ENCODE measurements at regions not wholly inside any gene's neighbourhood (a gene's known extent, or its start where the extent isn't known, plus 50 kb on each side); places are given as distances from the start of the nearest gene placed in this dataset.
"Not testable (repeated sequence)": the region's sequence is repeated elsewhere in the genome, so short reads cannot be mapped to it uniquely, and the experiment has no call there.

- DNase-seq: no peak
These were observed 1711.5 kb upstream of the NUDT12 start for GRCh38 chr5:105274079-105274478.

DNA sequence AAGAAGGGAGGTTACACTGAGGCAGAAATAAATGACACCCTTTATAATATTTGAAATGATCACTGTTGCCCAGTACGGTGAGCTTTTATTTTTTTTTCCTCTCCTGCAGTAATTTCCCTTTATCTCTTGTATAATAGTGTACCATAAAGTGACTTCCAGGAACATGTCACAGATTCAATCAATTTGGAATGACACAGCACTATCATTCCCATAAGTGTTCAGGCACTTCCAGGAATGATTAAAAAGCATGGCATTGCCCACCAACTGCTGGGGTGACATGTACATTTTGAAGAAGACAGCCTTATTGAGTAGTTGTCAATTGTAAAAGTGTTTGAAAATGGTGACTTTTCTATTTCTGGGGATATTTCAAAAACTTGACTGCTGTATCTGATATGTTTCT, 1700.9 kb upstream of the NUDT12 start:
- DNase-seq: no peak

DNA sequence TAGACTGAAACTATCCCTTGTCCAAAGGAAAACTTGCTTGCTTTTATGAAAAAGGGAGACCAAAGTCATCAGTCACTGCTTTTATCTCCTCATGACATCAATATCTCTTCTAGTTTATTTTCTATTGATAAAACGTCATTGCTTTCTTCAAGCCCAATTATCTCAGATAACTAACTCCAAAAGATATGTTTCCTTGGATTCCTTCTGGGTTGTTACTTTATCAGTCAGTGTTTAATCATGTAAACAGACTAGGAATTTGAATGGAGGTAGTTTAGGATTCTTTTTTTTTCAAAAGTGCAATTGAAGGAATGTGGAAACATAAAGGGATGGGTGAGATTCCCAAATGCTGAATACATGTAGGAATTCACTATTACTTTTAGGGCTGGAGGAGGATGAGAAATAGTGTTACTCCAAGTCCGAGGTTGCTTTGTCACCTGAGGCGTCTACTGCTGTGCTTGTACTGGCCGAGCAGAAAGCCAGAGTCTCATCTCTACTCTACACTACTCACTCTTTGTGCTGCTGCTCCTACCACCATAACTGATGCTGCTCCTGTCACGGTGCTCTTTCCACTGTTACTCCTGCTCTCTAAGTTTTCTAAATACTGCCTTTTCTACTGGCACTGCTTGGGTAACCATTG, 1697.1 kb upstream of the NUDT12 start:
- no peak for DNase-seq

DNA sequence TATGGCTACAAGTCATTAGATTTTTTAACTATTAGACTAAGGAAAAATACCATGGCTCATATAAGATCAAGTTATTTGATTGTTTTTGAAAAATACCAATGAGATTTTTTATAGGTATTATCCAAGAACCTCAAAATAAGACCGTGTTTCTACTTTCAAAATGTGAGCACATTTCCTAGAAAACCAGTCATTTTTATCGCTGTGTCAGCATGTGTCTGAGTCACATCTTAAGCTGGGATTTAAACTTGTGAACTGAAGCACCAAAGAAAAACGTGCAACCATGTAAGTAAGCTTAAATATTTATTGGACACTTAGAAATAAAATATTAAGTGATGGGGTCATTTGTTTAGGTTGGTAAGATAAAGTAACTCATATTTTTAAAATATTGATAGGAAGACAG, 1676.0 kb upstream of the NUDT12 start:
- no peak for DNase-seq

GRCh38 chr5:105230516-105231157, 1668.0 kb upstream of the NUDT12 start:
- no peak for DNase-seq

- DNase-seq: no peak
These were observed 1655.4 kb upstream of the NUDT12 start for GRCh38 chr5:105218018-105218417.

DNA sequence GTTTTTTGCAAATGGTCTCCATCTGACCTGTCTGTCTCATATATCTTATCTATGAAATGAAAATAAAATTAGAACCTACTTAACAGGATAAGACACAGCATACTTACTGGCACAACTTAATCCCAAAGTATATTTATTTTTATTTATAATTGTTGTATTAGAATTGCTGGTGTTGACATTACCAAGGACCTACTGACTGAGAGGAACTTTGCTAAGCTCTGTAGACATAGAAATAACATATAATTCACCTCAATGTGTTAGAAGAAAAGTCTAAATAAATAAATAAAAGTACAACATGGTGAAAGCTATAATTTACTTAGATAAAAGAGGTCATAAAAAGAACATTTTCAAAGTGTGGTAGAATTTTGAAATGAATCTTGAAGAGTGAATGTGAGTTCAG, 1650.5 kb upstream of the NUDT12 start:
- DNase-seq: no peak

GRCh38 chr5:105207066-105207465, 1644.5 kb upstream of the NUDT12 start:
- no peak for DNase-seq

GRCh38 chr5:105197531-105197930, 1634.9 kb upstream of the NUDT12 start:
- no peak for DNase-seq

DNA sequence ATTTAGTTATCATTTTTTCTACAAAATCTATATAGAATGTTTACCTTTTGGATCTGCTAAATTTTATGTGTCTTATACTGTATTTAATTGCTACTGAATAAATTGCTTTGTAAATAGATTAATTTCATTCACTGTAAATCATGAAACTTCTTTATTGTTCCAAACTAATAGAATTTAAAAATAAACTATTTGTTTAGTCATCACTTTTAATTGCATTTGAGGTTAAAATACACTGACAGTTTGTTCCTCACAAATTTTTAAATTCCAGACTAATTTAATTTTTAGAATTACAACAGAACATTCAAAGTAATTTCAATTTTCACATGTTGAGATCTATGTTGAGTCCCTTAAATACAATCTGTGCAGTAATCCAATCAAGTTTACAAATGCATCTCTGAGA, 1633.2 kb upstream of the NUDT12 start:
- no peak for DNase-seq

- DNase-seq: no peak
These were observed 1610.3 kb upstream of the NUDT12 start for GRCh38 chr5:105172918-105173317.

GRCh38 chr5:105168806-105169205, 1606.2 kb upstream of the NUDT12 start:
- no peak for DNase-seq

- no peak for DNase-seq
These were observed 1604.5 kb upstream of the NUDT12 start for GRCh38 chr5:105167092-105167491.

GRCh38 chr5:105163547-105163946, 1601.0 kb upstream of the NUDT12 start:
- no peak for DNase-seq

DNA sequence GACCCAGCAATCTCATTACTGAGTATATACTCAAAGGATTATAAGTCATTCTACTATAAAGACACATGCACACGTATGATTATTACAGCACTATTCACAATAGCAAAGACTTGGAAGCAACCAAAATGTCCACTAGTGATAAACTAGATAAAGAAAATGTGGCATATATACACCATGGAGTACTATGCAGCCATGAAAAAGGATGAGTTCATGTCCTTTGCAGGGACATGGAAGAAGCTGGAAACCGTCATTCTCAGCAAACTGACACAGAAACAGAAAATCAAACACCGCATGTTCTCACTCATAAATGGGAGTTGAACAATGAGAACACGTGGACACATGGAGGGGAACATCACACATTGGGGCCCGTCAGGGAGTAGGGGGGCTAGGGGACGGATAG, 1600.0 kb upstream of the NUDT12 start:
- DNase-seq: not testable (repeated sequence)

GRCh38 chr5:105158526-105158925, 1595.9 kb upstream of the NUDT12 start:
- no peak for DNase-seq

DNA sequence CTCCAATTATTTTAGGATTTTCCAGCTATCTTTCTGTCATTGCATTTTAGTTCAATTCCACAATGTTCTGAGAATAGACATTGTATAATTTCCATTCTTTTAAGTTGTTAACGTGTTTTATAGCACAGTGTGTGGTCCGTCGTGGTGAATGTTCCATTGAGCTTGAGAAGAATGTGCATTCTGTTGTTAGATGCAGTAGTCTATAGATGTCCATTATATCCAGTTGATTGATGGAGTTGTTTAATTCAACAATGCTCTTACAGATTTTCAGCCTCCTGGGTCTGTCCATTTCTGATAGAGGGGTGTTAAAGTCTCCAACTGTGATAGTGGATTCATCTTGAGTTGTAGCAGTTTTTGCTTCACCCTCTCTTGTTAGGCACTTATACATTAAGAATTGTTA, 1587.7 kb upstream of the NUDT12 start:
- DNase-seq: no peak

DNA sequence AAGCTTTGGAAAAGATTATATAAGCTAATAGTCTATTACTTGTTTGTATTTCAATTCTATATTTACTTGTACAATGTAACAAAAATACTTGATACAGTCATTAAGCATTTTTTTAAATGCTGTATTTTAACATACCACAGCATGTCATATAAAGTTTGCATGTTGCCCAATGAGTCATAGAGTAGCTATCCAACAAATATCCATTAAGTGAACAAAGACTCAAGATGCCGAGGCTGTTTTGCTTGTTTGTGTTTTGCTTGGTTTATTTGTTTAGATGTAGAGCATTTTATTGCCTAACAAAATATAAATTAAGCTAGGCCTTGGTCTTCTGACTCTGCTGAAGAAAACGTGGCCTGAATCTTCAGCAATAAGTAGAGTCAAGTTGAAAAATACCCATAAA, 1584.3 kb upstream of the NUDT12 start:
- DNase-seq: no peak

DNA sequence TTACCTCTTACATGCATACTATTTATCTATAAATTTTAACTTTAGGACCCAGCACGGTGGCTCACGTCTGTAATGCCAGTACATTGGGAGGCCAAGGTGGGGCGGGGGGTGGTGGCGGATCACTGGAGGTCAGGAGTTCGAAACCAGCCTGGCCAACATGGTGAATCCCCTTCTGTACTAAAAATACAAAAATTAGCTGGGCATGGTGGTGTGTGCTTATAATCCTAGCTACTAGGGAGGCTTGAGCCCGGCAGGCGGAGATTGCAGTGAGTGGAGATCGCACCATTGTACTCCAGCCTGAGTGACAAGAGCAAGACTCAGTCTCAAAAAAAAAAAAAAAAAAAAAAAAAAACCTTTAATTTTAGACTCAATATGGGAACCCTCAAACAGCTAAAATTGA, 1582.6 kb upstream of the NUDT12 start:
- DNase-seq: no peak

DNA sequence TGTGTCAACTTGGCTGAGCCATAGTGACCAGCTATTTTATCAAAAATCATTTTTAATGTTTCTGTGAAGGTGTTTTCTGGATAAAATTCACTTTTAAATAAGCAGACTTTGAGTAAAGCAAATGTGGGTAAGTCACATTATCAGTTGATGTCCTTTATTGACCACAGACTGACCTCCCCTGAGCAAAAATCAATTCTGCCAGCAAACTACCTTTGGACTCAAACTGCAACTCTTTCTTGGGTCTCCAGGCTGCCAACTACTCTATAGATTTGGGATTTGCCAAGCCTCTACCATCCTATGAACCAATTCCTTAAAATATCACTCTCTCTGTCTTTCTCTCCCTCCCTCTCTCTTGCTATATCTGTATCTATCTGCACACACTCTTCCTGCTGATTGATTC, 1571.7 kb upstream of the NUDT12 start:
- DNase-seq: no peak

DNA sequence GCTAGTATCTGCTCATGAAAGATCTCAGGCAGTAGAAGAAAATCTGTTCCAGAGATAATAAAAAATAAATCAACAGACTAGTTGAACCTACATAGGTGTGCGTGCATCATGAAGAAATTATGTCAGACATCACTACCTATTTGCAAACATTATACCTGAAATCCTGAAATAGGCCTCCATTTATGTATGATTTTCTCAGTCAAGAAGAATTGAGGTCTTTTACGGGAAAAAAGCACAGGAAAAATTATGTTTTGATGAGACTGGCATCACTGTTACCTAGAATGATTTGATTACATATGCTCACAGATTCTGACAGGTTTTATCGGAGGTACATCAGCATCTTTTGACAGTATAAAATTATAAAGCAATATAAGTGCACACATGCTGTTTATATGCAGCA, 1570.5 kb upstream of the NUDT12 start:
- no peak for DNase-seq

DNA sequence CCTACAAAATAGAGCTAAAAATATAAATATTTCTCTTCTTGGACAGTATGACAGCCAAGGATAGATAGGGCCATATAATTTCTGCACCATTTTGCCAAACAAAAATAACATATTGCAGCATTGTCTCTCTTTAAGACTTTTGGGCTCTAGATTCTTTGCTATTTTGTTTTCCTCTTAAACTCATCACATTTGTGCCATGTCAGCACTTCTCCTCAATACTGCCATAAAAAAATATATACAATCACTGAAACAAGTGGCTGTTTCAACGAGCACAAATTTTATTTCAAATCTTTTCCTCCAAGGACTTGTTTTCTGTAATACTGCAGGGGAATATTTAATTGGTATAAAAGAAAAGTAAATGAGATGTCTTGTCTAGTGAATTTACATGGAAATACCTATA, 1570.0 kb upstream of the NUDT12 start:
- no peak for DNase-seq

DNA sequence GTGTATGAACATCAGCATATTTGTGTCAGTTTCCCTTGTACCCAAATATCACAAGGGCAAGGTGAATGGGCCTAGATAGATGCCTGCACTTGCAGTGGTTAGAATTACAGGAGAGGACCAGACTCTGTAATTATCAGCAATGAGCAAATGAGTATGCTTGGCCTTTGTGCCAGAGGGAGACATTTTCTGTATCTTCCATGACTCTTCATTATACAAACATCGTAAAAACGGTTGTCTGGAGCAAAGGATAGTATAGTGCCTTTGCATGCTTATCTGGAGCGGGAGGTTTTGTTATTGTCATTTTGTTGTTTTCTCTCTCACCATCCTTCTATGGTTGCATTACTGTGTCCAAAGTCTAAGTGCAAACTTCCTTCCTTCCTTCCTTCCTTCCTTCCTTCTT, 1568.5 kb upstream of the NUDT12 start:
- no peak for DNase-seq

- DNase-seq: no peak
These were observed 1539.0 kb upstream of the NUDT12 start for GRCh38 chr5:105101577-105101976.

DNA sequence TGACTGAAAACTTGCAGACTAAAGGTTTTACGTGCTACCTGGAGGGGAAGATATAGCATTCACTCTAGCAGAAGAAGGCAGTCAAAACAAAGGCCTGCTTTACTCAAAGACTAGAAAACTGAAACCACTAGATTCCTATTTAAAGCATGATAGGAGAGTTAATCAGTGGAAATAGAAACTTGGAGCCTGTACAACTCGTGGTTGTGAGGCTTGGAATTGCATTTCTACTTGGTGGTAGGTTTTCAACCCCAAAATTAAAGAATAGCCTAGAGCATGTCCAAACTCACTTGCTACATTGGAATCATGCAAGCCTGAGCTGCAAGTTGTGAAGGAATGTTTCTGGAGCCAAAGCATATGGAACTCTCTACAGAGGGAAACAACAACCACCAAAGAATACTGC, 1526.4 kb upstream of the NUDT12 start:
- DNase-seq: no peak
